ENCODE measurements at regions not wholly inside any gene's neighbourhood (a gene's known extent, or its start where the extent isn't known, plus 50 kb on each side); places are given as distances from the start of the nearest gene placed in this dataset.

DNA sequence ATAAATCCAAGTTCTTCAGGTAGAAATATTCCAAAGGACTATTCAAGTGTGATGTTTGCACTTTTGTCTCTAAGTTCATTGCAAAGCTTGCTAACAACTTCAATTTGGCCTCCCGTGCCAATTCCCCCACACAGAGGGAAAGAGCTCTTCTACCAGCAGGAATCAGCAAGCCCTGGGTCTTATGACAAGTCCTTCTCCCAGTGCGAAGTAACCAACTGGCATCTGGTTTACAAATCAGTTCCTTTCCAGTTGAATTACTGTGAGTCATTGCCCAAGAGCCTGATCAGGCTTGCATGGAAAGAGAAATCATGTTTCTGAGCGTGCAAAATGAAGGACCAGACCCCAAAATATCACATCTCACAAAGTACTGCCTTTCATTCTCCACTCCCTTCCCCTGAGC, 62.7 kb upstream of the SLCO3A1 start:
- Histone ChIP-seq H3K4me1 (ENCODE audit: control insufficient read depth in 4 of 4, insufficient read depth in 4 of 4, low read length in 3 of 4) (no peaks in the 10 kb centered on the region), H3K27me3 (ENCODE audit: control insufficient read depth in 4 of 4, insufficient read depth in 4 of 4, low read length in 3 of 4) (peaks cover 0 to 2% (median 0%) of the 10 kb centered on the region in 4 donors), H3K27ac (ENCODE audit: low read depth in 1 of 2, low read length in 2 of 2) (no peak overlapping the region), H3K36me3 (ENCODE audit: control insufficient read depth in 4 of 4, insufficient read depth in 3 of 4, low read depth in 1 of 4, low read length in 3 of 4) (no peaks in the 10 kb centered on the region), H3K4me3 (ENCODE audit: low read depth in 1 of 3, low read length in 3 of 3) (no peak overlapping the region), H3K9ac (ENCODE audit: low read depth in 1 of 2, low read length in 2 of 2) (no peak overlapping the region), H3K9me3 (ENCODE audit: control insufficient read depth in 4 of 4, low read length in 3 of 4) (no peaks in the 10 kb centered on the region)
- DNase-seq (ENCODE audit: low spot score): no peak
- WGBS: 93% methylated on average over 3 of the region's 3 CpGs
- TF ChIP-seq TAF1 (conservative IDR thresholded peaks at IDR 0.05) (no peak), NR2F2 (IDR thresholded peaks at IDR 0.05) (no peak), HNF4G (IDR thresholded peaks at IDR 0.05) (no peak), JUND (IDR thresholded peaks at IDR 0.05) (no peak), FOXA1 (IDR thresholded peaks at IDR 0.05) (no peak), RAD21 (IDR thresholded peaks at IDR 0.05) (no peak), HNF4A (conservative IDR thresholded peaks at IDR 0.05) (no peak), RXRA (IDR thresholded peaks at IDR 0.05) (no peak), EGR1 (IDR thresholded peaks at IDR 0.05; ENCODE audit: low read depth in 2 of 2) (no peak), YY1 (IDR thresholded peaks at IDR 0.05) (no peak), GABPA (IDR thresholded peaks at IDR 0.05 in 1 of 2, conservative IDR thresholded peaks at IDR 0.05 in 1 of 2) (no peak), SP1 (IDR thresholded peaks at IDR 0.05) (no peak), FOXA2 (IDR thresholded peaks at IDR 0.05) (no peak)
- TF ChIP-seq, protein P1, sequence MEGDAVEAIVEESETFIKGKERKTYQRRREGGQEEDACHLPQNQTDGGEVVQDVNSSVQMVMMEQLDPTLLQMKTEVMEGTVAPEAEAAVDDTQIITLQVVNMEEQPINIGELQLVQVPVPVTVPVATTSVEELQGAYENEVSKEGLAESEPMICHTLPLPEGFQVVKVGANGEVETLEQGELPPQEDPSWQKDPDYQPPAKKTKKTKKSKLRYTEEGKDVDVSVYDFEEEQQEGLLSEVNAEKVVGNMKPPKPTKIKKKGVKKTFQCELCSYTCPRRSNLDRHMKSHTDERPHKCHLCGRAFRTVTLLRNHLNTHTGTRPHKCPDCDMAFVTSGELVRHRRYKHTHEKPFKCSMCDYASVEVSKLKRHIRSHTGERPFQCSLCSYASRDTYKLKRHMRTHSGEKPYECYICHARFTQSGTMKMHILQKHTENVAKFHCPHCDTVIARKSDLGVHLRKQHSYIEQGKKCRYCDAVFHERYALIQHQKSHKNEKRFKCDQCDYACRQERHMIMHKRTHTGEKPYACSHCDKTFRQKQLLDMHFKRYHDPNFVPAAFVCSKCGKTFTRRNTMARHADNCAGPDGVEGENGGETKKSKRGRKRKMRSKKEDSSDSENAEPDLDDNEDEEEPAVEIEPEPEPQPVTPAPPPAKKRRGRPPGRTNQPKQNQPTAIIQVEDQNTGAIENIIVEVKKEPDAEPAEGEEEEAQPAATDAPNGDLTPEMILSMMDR (IDR thresholded peaks at IDR 0.05; ENCODE audit: low read depth, low read length, missing input control): no peak
- TF ChIP-seq, protein P2, sequence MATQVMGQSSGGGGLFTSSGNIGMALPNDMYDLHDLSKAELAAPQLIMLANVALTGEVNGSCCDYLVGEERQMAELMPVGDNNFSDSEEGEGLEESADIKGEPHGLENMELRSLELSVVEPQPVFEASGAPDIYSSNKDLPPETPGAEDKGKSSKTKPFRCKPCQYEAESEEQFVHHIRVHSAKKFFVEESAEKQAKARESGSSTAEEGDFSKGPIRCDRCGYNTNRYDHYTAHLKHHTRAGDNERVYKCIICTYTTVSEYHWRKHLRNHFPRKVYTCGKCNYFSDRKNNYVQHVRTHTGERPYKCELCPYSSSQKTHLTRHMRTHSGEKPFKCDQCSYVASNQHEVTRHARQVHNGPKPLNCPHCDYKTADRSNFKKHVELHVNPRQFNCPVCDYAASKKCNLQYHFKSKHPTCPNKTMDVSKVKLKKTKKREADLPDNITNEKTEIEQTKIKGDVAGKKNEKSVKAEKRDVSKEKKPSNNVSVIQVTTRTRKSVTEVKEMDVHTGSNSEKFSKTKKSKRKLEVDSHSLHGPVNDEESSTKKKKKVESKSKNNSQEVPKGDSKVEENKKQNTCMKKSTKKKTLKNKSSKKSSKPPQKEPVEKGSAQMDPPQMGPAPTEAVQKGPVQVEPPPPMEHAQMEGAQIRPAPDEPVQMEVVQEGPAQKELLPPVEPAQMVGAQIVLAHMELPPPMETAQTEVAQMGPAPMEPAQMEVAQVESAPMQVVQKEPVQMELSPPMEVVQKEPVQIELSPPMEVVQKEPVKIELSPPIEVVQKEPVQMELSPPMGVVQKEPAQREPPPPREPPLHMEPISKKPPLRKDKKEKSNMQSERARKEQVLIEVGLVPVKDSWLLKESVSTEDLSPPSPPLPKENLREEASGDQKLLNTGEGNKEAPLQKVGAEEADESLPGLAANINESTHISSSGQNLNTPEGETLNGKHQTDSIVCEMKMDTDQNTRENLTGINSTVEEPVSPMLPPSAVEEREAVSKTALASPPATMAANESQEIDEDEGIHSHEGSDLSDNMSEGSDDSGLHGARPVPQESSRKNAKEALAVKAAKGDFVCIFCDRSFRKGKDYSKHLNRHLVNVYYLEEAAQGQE (IDR thresholded peaks at IDR 0.05): no peak
- TF ChIP-seq, protein P3, sequence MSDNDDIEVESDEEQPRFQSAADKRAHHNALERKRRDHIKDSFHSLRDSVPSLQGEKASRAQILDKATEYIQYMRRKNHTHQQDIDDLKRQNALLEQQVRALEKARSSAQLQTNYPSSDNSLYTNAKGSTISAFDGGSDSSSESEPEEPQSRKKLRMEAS (IDR thresholded peaks at IDR 0.05): no peak
- TF ChIP-seq, protein P4, sequence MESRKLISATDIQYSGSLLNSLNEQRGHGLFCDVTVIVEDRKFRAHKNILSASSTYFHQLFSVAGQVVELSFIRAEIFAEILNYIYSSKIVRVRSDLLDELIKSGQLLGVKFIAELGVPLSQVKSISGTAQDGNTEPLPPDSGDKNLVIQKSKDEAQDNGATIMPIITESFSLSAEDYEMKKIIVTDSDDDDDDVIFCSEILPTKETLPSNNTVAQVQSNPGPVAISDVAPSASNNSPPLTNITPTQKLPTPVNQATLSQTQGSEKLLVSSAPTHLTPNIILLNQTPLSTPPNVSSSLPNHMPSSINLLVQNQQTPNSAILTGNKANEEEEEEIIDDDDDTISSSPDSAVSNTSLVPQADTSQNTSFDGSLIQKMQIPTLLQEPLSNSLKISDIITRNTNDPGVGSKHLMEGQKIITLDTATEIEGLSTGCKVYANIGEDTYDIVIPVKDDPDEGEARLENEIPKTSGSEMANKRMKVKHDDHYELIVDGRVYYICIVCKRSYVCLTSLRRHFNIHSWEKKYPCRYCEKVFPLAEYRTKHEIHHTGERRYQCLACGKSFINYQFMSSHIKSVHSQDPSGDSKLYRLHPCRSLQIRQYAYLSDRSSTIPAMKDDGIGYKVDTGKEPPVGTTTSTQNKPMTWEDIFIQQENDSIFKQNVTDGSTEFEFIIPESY (IDR thresholded peaks at IDR 0.05): no peak

DNA sequence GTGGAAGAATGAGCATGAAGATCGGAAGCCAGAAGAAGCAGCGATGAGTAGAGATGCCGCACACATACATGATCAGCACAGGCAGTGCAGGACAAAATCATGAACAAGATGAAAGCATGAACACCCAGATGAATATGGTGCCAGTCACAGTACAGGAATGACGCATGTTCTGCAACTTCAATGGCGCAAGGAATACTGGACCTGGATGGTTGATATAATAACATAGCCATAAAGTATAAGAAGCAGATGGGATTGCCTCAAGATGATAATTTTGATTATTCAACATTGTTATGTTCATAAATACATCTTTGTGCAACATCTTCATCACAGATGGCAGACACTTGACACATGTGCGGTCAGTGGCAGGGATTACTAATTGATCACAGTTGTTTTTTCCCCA, 59.7 kb upstream of the SLCO3A1 start:
- Histone ChIP-seq H3K4me1 (ENCODE audit: control insufficient read depth in 4 of 4, insufficient read depth in 4 of 4, low read length in 3 of 4) (no peaks in the 10 kb centered on the region), H3K9ac (ENCODE audit: low read depth in 1 of 2, low read length in 2 of 2) (no peak overlapping the region), H3K27me3 (ENCODE audit: control insufficient read depth in 4 of 4, insufficient read depth in 4 of 4, low read length in 3 of 4) (peaks cover 0 to 2% (median 0%) of the 10 kb centered on the region in 4 donors), H3K9me3 (ENCODE audit: control insufficient read depth in 4 of 4, low read length in 3 of 4) (no peaks in the 10 kb centered on the region), H3K36me3 (ENCODE audit: control insufficient read depth in 4 of 4, insufficient read depth in 3 of 4, low read depth in 1 of 4, low read length in 3 of 4) (no peaks in the 10 kb centered on the region), H3K27ac (ENCODE audit: low read depth in 1 of 2, low read length in 2 of 2) (no peak overlapping the region), H3K4me3 (ENCODE audit: low read depth in 1 of 3, low read length in 3 of 3) (no peak overlapping the region)
- no peak for TF ChIP-seq NR2F2 (IDR thresholded peaks at IDR 0.05)
- TF ChIP-seq TAF1 (conservative IDR thresholded peaks at IDR 0.05): no peak
- no peak for TF ChIP-seq FOXA1 (IDR thresholded peaks at IDR 0.05)
- TF ChIP-seq RAD21 (IDR thresholded peaks at IDR 0.05): no peak
- no peak for TF ChIP-seq HNF4G (IDR thresholded peaks at IDR 0.05)
- TF ChIP-seq HNF4A (conservative IDR thresholded peaks at IDR 0.05): no peak
- TF ChIP-seq, protein P4 (IDR thresholded peaks at IDR 0.05): no peak
- no peak for TF ChIP-seq GABPA (IDR thresholded peaks at IDR 0.05 in 1 of 2, conservative IDR thresholded peaks at IDR 0.05 in 1 of 2)
- TF ChIP-seq, protein P5, sequence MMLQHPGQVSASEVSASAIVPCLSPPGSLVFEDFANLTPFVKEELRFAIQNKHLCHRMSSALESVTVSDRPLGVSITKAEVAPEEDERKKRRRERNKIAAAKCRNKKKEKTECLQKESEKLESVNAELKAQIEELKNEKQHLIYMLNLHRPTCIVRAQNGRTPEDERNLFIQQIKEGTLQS (IDR thresholded peaks at IDR 0.05): no peak
- TF ChIP-seq, protein P3 (IDR thresholded peaks at IDR 0.05): no peak
- no peak for TF ChIP-seq YY1 (IDR thresholded peaks at IDR 0.05)
- no peak for TF ChIP-seq EGR1 (IDR thresholded peaks at IDR 0.05; ENCODE audit: low read depth in 2 of 2)
- TF ChIP-seq, protein P1 (IDR thresholded peaks at IDR 0.05; ENCODE audit: low read depth, low read length, missing input control): no peak
- DNase-seq (ENCODE audit: low spot score): no peak
- WGBS: 95% methylated on average over 6 of the region's 6 CpGs
